Tibial nerve (tissue), 3 donors: ENCODE measurements at regions not wholly inside any gene's neighbourhood (a gene's known extent, or its start where the extent isn't known, plus 50 kb on each side); places are given as distances from the start of the nearest gene placed in this dataset.

ENCODE experiments used
- POLR2A ChIP-seq, 2 donors: fragments of 450-650 bp; IDR thresholded peaks; one replicate each; pipeline ENCODE4 v1.6.1; 2017; ENCODE audit warnings: antibody characterized with exemption in 2 of 2, mild to moderate bottlenecking in 2 of 2, moderate library complexity in 2 of 2
- TF ChIP-seq, protein P1 (sequence below), 5 experiments: fragments of 200-600 bp in 3 of 5; fragments of 450-650 bp in 2 of 5; sonication (generic) in 3 of 5; IDR thresholded peaks; one replicate each; pipeline ENCODE4 v1.5.1; 2016 to 2019; ENCODE audit warnings: antibody characterized with exemption in 5 of 5, mild to moderate bottlenecking in 3 of 5, moderate library complexity in 2 of 5

DNA sequence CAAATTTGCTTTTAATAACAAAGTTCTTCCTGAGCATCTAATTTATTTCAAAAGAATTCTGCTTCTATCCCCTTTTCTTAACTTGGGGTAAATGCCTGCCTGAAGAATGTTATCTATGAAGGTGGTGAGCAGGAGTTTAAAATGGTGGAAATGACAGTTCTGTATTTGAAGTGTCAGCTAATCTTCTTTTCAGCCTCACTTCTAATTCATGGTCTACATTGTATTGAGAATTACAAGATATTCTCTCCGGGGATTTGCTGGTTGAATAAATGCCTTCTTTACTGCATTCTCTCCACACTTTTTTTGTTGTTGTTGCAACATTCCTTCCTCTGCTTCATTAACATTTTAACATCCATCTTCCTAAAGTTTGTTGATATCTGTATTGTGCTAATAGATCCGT lies 143.1 kb upstream of the GRIN3A start:
- TF ChIP-seq, protein P1, sequence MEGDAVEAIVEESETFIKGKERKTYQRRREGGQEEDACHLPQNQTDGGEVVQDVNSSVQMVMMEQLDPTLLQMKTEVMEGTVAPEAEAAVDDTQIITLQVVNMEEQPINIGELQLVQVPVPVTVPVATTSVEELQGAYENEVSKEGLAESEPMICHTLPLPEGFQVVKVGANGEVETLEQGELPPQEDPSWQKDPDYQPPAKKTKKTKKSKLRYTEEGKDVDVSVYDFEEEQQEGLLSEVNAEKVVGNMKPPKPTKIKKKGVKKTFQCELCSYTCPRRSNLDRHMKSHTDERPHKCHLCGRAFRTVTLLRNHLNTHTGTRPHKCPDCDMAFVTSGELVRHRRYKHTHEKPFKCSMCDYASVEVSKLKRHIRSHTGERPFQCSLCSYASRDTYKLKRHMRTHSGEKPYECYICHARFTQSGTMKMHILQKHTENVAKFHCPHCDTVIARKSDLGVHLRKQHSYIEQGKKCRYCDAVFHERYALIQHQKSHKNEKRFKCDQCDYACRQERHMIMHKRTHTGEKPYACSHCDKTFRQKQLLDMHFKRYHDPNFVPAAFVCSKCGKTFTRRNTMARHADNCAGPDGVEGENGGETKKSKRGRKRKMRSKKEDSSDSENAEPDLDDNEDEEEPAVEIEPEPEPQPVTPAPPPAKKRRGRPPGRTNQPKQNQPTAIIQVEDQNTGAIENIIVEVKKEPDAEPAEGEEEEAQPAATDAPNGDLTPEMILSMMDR (IDR thresholded peaks at IDR 0.05), result no peak
- TF ChIP-seq POLR2A (IDR thresholded peaks at IDR 0.05), result no peak
